ENCODE measurements at regions not wholly inside any gene's neighbourhood (a gene's known extent, or its start where the extent isn't known, plus 50 kb on each side); places are given as distances from the start of the nearest gene placed in this dataset.

DNA sequence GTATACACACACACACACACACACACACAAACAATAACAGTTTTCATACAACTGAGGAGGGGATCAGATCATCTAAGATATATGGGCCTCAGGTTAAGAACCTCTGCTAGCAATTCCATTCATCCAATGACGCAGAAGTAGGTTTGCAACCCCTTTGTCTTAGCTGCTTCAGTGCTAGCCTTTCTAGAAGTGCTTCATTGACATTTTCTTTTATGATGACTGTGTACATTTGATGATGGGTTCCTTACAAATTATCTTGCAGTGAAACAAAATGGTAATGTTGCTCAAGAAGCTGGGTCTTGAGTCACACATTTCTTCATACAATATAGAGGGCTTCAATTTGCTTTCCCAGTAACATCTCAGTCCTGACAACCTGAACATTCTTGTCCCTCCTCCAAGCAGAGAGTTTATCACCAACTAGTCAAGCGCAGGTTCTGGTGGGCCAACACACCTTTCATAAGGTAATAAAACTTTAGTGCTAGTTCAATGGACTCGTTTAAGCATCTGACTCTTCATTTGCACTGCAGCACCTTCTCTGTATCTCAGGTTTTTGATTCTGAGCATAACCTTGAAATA lies 269.5 kb downstream of the CNTN3 start:
- Histone ChIP-seq H3K27ac (ENCODE audit: low read length) (no peak overlapping the region), H3K9me3 (no peaks in the 10 kb centered on the region), H3K4me1 (ENCODE audit: control insufficient read depth in 1 of 2, extremely low read depth in 1 of 2, insufficient read depth in 2 of 2, low read length in 2 of 2) (no peaks in the 10 kb centered on the region), H3K36me3 (ENCODE audit: control insufficient read depth in 2 of 2, extremely low read depth in 1 of 2, insufficient read depth in 1 of 2, low read length in 1 of 2) (no peaks in the 10 kb centered on the region), H3K4me3 (ENCODE audit: control insufficient read depth in 1 of 2, extremely low read depth in 1 of 2, low read length in 1 of 2) (no peak overlapping the region), H3K27me3 (replicated peaks in 1 of 2; ENCODE audit: control insufficient read depth in 2 of 2, extremely low read depth in 1 of 2, insufficient read depth in 2 of 2, low read length in 1 of 2) (no peaks in the 10 kb centered on the region)
- Mint-ChIP-seq H3K4me1 (no peaks in the 10 kb centered on the region), H3K36me3 (no peaks in the 10 kb centered on the region), H3K4me3 (no peak overlapping the region), H3K27me3 (no peaks in the 10 kb centered on the region), H3K27ac (no peak overlapping the region), H3K9me3 (peaks cover 9 to 21% (median 14%) of the 10 kb centered on the region in 3 donors)
- ATAC-seq (replicated peaks in 1 of 4), result no peak
- POLR2A ChIA-PET, result no interaction called here
- WGBS (ENCODE audit: insufficient coverage), result 100% methylated on average over 1 of the region's 3 CpGs
- DNase-seq, result no peak
- CTCF ChIA-PET, result interaction anchor here in 1 of 2 donors (1.0 kb wide), 1 partner anchor 12 kb away, joined by 3 read pairs; no protein-coding TSS in a partner anchor

DNA sequence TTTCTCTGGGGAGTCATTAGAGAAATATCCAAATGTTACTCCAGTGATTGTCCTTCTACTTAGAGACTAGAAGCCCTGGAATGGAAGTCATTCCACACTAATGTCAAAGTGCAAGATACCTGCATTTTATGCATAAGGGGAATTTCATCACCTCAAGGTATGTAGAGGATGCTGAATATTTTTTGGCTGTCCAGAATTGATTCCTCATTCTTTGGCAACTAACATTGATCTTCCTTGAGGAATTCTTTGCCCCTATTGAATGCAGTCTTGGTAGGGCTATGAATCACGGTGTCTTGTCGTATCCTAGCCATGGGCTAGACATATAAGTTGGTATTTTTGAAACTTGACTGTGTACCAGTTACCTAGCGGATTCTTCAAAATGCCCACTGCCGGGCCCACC lies 271.1 kb downstream of the CNTN3 start:
- 76% methylated on average over 3 of the region's 4 CpGs for WGBS (ENCODE audit: insufficient coverage)
- H3K27me3 ChIP-seq (replicated peaks in 1 of 2; ENCODE audit: control insufficient read depth in 2 of 2, extremely low read depth in 1 of 2, insufficient read depth in 2 of 2, low read length in 1 of 2), result no peaks in the 10 kb centered on the region
- Mint-ChIP-seq H3K36me3 (no peaks in the 10 kb centered on the region), H3K27me3 (no peaks in the 10 kb centered on the region), H3K9me3 (peaks cover 12 to 21% (median 15%) of the 10 kb centered on the region in 3 donors), H3K27ac (no peak overlapping the region), H3K4me3 (no peak overlapping the region), H3K4me1 (no peaks in the 10 kb centered on the region)
- ATAC-seq (replicated peaks in 1 of 4), result no peak
- DNase-seq, result no peak
- no peaks in the 10 kb centered on the region for H3K9me3 ChIP-seq
- H3K4me3 ChIP-seq (ENCODE audit: control insufficient read depth in 1 of 2, extremely low read depth in 1 of 2, low read length in 1 of 2), result no peak overlapping the region
- no peaks in the 10 kb centered on the region for H3K36me3 ChIP-seq (ENCODE audit: control insufficient read depth in 2 of 2, extremely low read depth in 1 of 2, insufficient read depth in 1 of 2, low read length in 1 of 2)
- POLR2A ChIA-PET, result no interaction called here
- CTCF ChIA-PET, result no interaction called here
- no peaks in the 10 kb centered on the region for H3K4me1 ChIP-seq (ENCODE audit: control insufficient read depth in 1 of 2, extremely low read depth in 1 of 2, insufficient read depth in 2 of 2, low read length in 2 of 2)
- no peak overlapping the region for H3K27ac ChIP-seq (ENCODE audit: low read length)

DNA sequence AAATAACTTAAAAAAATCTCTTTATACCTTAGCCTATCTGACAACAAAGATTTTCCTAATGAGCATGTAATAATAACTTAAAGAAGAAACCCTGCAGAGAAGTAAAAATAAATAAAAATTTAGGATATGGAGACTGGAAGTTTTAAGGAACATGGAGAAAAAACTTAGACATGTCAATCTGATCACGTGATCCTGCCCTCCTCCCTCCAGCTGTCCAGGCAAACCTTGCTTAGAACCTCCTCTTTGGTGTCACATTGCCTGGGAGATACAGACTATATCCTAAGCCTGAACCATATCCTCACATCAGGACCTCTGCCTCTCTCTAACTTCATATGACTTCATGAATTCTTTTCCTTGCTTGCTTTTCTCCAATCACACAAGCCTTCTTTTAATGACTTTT lies 275.5 kb downstream of the CNTN3 start:
- peaks cover 14 to 16% (median 16%) of the 10 kb centered on the region in 3 donors for H3K9me3 Mint-ChIP-seq
- CTCF ChIA-PET, result no interaction called here
- no peak overlapping the region for H3K4me3 ChIP-seq (ENCODE audit: control insufficient read depth in 1 of 2, extremely low read depth in 1 of 2, low read length in 1 of 2)

DNA sequence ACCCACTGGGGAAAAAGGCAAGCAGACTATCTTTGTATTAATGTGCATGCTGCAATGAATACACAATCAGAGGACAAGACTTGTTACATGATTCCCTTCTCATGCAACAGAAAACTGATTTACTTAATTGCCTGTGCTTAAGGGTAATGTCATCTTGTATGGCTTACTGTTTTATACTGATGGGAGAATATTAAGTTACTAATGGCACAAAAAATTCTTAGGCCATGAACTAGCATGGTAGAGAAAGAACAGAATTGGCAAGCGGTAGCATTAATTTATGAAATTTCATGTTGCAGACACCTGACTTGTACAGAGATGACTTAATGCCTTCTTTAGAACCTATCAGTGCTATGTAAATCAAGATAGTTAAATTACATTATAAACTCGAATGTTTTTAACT lies 282.3 kb downstream of the CNTN3 start:
- H3K4me3 Mint-ChIP-seq, result no peak overlapping the region
- ATAC-seq (replicated peaks in 1 of 4) (no peak), DNase-seq (no peak)
- Histone ChIP-seq H3K4me3 (ENCODE audit: control insufficient read depth in 1 of 2, extremely low read depth in 1 of 2, low read length in 1 of 2) (no peak overlapping the region), H3K36me3 (ENCODE audit: control insufficient read depth in 2 of 2, extremely low read depth in 1 of 2, insufficient read depth in 1 of 2, low read length in 1 of 2) (no peaks in the 10 kb centered on the region), H3K27ac (ENCODE audit: low read length) (no peak overlapping the region), H3K4me1 (ENCODE audit: control insufficient read depth in 1 of 2, extremely low read depth in 1 of 2, insufficient read depth in 2 of 2, low read length in 2 of 2) (no peaks in the 10 kb centered on the region), H3K27me3 (replicated peaks in 1 of 2; ENCODE audit: control insufficient read depth in 2 of 2, extremely low read depth in 1 of 2, insufficient read depth in 2 of 2, low read length in 1 of 2) (no peaks in the 10 kb centered on the region), H3K9me3 (peaks cover 3% of the 10 kb centered on the region)
- no peaks in the 10 kb centered on the region for H3K27me3 Mint-ChIP-seq
- H3K36me3 Mint-ChIP-seq, result no peaks in the 10 kb centered on the region
- WGBS (ENCODE audit: insufficient coverage), result no CpG with 5 or more reads among the region's 2 CpGs
- H3K4me1 Mint-ChIP-seq, result no peaks in the 10 kb centered on the region
- ChIA-PET CTCF (no interaction called here), POLR2A (no interaction called here)
- no peak overlapping the region for H3K27ac Mint-ChIP-seq
- peaks cover 12 to 14% (median 13%) of the 10 kb centered on the region in 3 donors for H3K9me3 Mint-ChIP-seq

More for the DNA sequence above, 275.5 kb downstream of the CNTN3 start:
- no peak overlapping the region for H3K27ac ChIP-seq (ENCODE audit: low read length)
- Mint-ChIP-seq H3K36me3 (no peaks in the 10 kb centered on the region), H3K27me3 (no peaks in the 10 kb centered on the region), H3K4me1 (no peaks in the 10 kb centered on the region), H3K27ac (no peak overlapping the region), H3K4me3 (no peak overlapping the region)
- no peaks in the 10 kb centered on the region for H3K4me1 ChIP-seq (ENCODE audit: control insufficient read depth in 1 of 2, extremely low read depth in 1 of 2, insufficient read depth in 2 of 2, low read length in 2 of 2)
- no peaks in the 10 kb centered on the region for H3K36me3 ChIP-seq (ENCODE audit: control insufficient read depth in 2 of 2, extremely low read depth in 1 of 2, insufficient read depth in 1 of 2, low read length in 1 of 2)
- 60% methylated on average over 1 of the region's 1 CpG for WGBS (ENCODE audit: insufficient coverage)
- no peaks in the 10 kb centered on the region for H3K9me3 ChIP-seq
- POLR2A ChIA-PET, result no interaction called here
- DNase-seq (no peak), ATAC-seq (replicated peaks in 1 of 4) (no peak)
- no peaks in the 10 kb centered on the region for H3K27me3 ChIP-seq (replicated peaks in 1 of 2; ENCODE audit: control insufficient read depth in 2 of 2, extremely low read depth in 1 of 2, insufficient read depth in 2 of 2, low read length in 1 of 2)

DNA sequence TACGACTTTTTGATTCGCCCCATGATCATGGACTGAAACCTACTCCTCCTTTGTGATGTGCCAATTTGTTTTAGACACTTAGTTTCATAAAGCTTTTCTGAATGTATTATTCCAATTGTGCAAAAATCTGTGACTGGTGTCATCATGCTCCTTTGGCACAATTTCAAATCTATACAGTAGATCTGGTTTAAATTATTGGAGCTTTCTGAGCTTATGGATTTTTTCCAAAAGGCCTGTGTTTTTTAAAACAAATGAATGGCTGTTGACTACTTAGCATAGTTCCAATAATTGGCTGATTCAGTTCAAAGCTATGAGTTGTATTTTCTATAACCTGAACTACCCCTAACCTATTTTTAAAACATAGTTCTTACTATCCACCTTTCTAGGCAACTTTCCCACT lies 282.7 kb downstream of the CNTN3 start:
- H3K9me3 Mint-ChIP-seq, result peaks cover 11 to 14% (median 12%) of the 10 kb centered on the region in 3 donors

DNA sequence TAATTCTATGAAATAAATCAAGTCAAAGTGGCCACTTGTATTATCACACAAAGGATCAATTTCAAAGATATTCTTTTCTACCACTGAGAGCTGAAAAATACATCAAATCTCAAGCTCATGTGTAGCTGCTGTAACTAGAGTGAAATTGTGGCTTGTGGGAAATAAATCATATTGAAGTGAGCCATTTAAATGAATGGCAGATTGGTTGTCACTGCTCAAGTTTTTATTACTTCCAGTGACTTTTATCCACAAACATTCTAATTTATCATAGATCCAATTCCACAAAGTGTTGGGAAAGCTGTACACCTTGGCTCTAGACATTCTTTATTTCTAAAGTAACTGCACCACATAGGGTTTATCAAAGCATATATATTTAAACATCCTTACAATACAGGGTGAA lies 285.4 kb downstream of the CNTN3 start:
- DNase-seq, result no peak
- ATAC-seq (replicated peaks in 1 of 4), result no peak
- no peaks in the 10 kb centered on the region for H3K4me1 ChIP-seq (ENCODE audit: control insufficient read depth in 1 of 2, extremely low read depth in 1 of 2, insufficient read depth in 2 of 2, low read length in 2 of 2)
- H3K27ac ChIP-seq (ENCODE audit: low read length), result no peak overlapping the region
- no peak overlapping the region for H3K27ac Mint-ChIP-seq
- CTCF ChIA-PET, result no interaction called here
- H3K4me3 ChIP-seq (ENCODE audit: control insufficient read depth in 1 of 2, extremely low read depth in 1 of 2, low read length in 1 of 2), result no peak overlapping the region
- POLR2A ChIA-PET, result interaction anchor here in 1 of 2 donors (0.6 kb wide), 1 partner anchor 523 kb away, joined by 8 read pairs; no protein-coding TSS in a partner anchor
- no peaks in the 10 kb centered on the region for H3K36me3 Mint-ChIP-seq
- H3K27me3 ChIP-seq (replicated peaks in 1 of 2; ENCODE audit: control insufficient read depth in 2 of 2, extremely low read depth in 1 of 2, insufficient read depth in 2 of 2, low read length in 1 of 2), result no peaks in the 10 kb centered on the region
- peaks cover 3% of the 10 kb centered on the region for H3K9me3 ChIP-seq
- no peaks in the 10 kb centered on the region for H3K27me3 Mint-ChIP-seq
- peaks cover 4 to 10% (median 6%) of the 10 kb centered on the region in 3 donors for H3K9me3 Mint-ChIP-seq
- no peak overlapping the region for H3K4me3 Mint-ChIP-seq
- no peaks in the 10 kb centered on the region for H3K4me1 Mint-ChIP-seq
- H3K36me3 ChIP-seq (ENCODE audit: control insufficient read depth in 2 of 2, extremely low read depth in 1 of 2, insufficient read depth in 1 of 2, low read length in 1 of 2), result no peaks in the 10 kb centered on the region

More for the DNA sequence above, 282.7 kb downstream of the CNTN3 start:
- ChIA-PET POLR2A (no interaction called here), CTCF (no interaction called here)
- H3K27ac ChIP-seq (ENCODE audit: low read length), result no peak overlapping the region
- Mint-ChIP-seq H3K4me3 (no peak overlapping the region), H3K4me1 (no peaks in the 10 kb centered on the region), H3K27me3 (no peaks in the 10 kb centered on the region), H3K27ac (no peak overlapping the region), H3K36me3 (no peaks in the 10 kb centered on the region)
- no peaks in the 10 kb centered on the region for H3K27me3 ChIP-seq (replicated peaks in 1 of 2; ENCODE audit: control insufficient read depth in 2 of 2, extremely low read depth in 1 of 2, insufficient read depth in 2 of 2, low read length in 1 of 2)
- H3K4me1 ChIP-seq (ENCODE audit: control insufficient read depth in 1 of 2, extremely low read depth in 1 of 2, insufficient read depth in 2 of 2, low read length in 2 of 2), result no peaks in the 10 kb centered on the region
- H3K4me3 ChIP-seq (ENCODE audit: control insufficient read depth in 1 of 2, extremely low read depth in 1 of 2, low read length in 1 of 2), result no peak overlapping the region
- DNase-seq, result no peak
- H3K9me3 ChIP-seq, result peaks cover 3% of the 10 kb centered on the region
- no CpG with 5 or more reads among the region's 2 CpGs for WGBS (ENCODE audit: insufficient coverage)
- H3K36me3 ChIP-seq (ENCODE audit: control insufficient read depth in 2 of 2, extremely low read depth in 1 of 2, insufficient read depth in 1 of 2, low read length in 1 of 2), result no peaks in the 10 kb centered on the region
- no peak for ATAC-seq (replicated peaks in 1 of 4)

DNA sequence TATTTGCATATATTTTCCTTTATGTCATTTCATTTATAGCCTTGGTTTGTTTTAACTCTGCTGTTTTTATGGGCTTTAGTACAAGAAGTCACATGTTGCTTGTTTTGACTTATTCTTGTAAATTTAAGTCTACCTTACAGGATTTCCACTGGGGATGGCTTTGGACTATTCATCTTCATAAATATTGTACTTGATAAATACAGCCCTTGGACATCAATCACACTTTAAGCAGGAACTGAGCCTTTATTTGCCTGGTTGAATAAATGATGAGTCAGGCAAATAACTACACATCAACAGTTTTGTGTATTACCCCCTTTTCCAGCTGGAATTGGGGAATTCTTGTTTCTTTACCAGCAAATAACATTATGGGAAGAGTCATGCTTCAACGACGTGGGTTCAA lies 286.0 kb downstream of the CNTN3 start:
- H3K4me3 Mint-ChIP-seq, result no peak overlapping the region
- peaks cover 4 to 7% (median 6%) of the 10 kb centered on the region in 3 donors for H3K9me3 Mint-ChIP-seq
- H3K9me3 ChIP-seq, result peaks cover 3% of the 10 kb centered on the region
- no peaks in the 10 kb centered on the region for H3K27me3 ChIP-seq (replicated peaks in 1 of 2; ENCODE audit: control insufficient read depth in 2 of 2, extremely low read depth in 1 of 2, insufficient read depth in 2 of 2, low read length in 1 of 2)
- H3K4me3 ChIP-seq (ENCODE audit: control insufficient read depth in 1 of 2, extremely low read depth in 1 of 2, low read length in 1 of 2), result no peak overlapping the region
- no peaks in the 10 kb centered on the region for H3K27me3 Mint-ChIP-seq
- no CpG with 5 or more reads among the region's 2 CpGs for WGBS (ENCODE audit: insufficient coverage)
- ATAC-seq (replicated peaks in 1 of 4), result no peak
- H3K4me1 Mint-ChIP-seq, result no peaks in the 10 kb centered on the region
- DNase-seq, result no peak
- ChIA-PET POLR2A (no interaction called here), CTCF (no interaction called here)
- H3K36me3 Mint-ChIP-seq, result no peaks in the 10 kb centered on the region
- no peaks in the 10 kb centered on the region for H3K36me3 ChIP-seq (ENCODE audit: control insufficient read depth in 2 of 2, extremely low read depth in 1 of 2, insufficient read depth in 1 of 2, low read length in 1 of 2)
- no peaks in the 10 kb centered on the region for H3K4me1 ChIP-seq (ENCODE audit: control insufficient read depth in 1 of 2, extremely low read depth in 1 of 2, insufficient read depth in 2 of 2, low read length in 2 of 2)
- H3K27ac ChIP-seq (ENCODE audit: low read length), result no peak overlapping the region
- H3K27ac Mint-ChIP-seq, result no peak overlapping the region
